SK-N-MC (cell line): ENCODE measurements at regions not wholly inside any gene's neighbourhood (a gene's known extent, or its start where the extent isn't known, plus 50 kb on each side); places are given as distances from the start of the nearest gene placed in this dataset.

Source experiments
- DNase-seq: peaks from one replicate; pipeline ENCODE4 v3.0.0-alpha.2; 2011; ENCODE audit warnings: low read depth, low spot score
- H3K27ac ChIP-seq: fragments of 200-600 bp; sonication (generic); 2 replicates; pipeline ENCODE4 v1.5.1; 2016; ENCODE audit warnings: mixed run types
- H3K36me3 ChIP-seq: fragments of 200-600 bp; sonication (generic); 2 replicates; pipeline ENCODE4 v1.6.1; 2017; ENCODE audit warnings: antibody characterized with exemption, low read length, mixed read lengths; ENCODE audit not compliant: insufficient read depth
- H3K4me3 ChIP-seq: fragments of 200-600 bp; sonication (generic); 2 replicates; pipeline ENCODE4 v1.5.1; 2016
- H3K9ac ChIP-seq: fragments of 200-600 bp; sonication (generic); 2 replicates; pipeline ENCODE4 v1.8.0; 2017; ENCODE audit warnings: mixed run types, mixed read lengths; ENCODE audit not compliant: insufficient read length
- H3K9me3 ChIP-seq: fragments of 200-600 bp; sonication (generic); 2 replicates; pipeline ENCODE4 v1.6.1; 2017; ENCODE audit warnings: low read depth, mild to moderate bottlenecking, antibody characterized with exemption, low read length, moderate library complexity, mixed read lengths
- EZH2 ChIP-seq: fragments of 200-600 bp; sonication (generic); IDR thresholded peaks from one replicate; pipeline ENCODE4 v1.6.1; 2017; ENCODE audit warnings: antibody characterized with exemption
- FOXP2 ChIP-seq: optimal IDR thresholded peaks from 2 replicates; pipeline ENCODE3; 2011; ENCODE audit warnings: mild to moderate bottlenecking, moderate library complexity; ENCODE audit not compliant: insufficient read depth; ENCODE audit errors: extremely low read length, control extremely low read depth
- POLR2AphosphoS5 ChIP-seq: IDR thresholded peaks from 2 replicates; pipeline ENCODE4 v1.6.1; 2012; ENCODE audit warnings: mild to moderate bottlenecking, low read depth, low read length, borderline replicate concordance

DNA sequence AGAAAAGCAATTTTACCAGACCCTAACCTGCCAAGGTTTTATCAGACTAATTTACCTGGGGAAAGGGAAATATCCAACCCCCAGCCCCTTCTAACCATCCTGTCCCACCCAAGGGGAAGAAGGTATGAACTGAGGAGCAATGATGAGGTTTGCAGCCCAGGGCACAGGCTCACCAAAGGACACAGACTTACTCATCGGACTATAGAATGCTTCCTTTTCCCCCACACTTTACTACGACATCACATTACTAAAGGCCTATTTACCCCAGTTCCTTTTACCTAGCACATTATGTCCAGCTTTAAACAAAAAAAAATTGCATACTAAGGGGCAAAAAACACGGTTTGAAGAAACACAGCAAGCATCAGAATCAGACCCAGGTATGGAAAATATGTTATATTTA is 94.1 kb upstream of the FST start:
- Histone ChIP-seq H3K36me3 (no peaks in the 10 kb centered on the region), H3K9ac (no peak overlapping the region)

DNA sequence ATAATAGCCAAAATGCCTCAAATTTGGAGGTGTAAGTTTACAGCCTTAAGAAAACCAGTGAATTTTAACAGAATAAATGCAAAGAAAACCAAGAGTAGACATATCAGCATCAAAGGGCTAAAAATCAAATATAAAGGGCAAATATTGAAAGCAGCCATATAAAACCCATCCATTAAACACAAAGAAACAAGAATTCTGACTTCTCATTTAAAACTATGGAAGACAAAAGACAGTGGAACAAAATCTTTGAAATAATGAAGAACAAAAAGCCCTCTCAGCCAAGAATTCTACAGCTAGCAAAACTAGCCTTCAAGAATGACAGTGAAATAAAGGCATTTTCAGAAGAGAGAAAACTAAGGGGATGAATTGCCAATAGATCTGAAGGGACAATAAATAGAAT is 91.3 kb upstream of the FST start:
- H3K4me3 ChIP-seq, result no peak overlapping the region

More for the DNA sequence above, 94.1 kb upstream of the FST start:
- Histone ChIP-seq H3K9me3 (peaks cover 6% of the 10 kb centered on the region; the same call in 1 of the 2 replicates), H3K27ac (no peak overlapping the region), H3K4me3 (no peak overlapping the region)
- DNase-seq, result no peak
- TF ChIP-seq EZH2, result no peak

DNA sequence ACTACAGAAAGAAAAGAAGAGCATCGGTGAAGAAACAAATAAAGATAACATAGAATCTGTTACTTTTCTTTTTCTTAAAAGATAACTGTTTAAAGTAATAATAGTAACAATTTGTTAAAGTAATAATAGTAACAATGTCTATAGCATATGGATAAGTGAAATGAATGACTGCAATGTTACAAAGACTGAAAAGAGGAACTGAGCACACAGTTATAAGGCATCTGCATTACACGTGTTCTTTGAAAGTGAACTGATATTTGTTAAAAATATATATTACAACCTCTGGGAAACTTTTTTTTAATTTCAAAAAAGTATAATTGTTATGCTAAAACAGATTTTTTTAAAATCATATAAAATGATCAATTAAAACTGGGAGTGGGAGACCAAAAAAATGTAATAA is 88.4 kb upstream of the FST start:
- TF ChIP-seq POLR2AphosphoS5 (no peak), FOXP2 (no peak), EZH2 (no peak)
- Histone ChIP-seq H3K9ac (no peak overlapping the region), H3K36me3 (no peaks in the 10 kb centered on the region), H3K27ac (no peak overlapping the region), H3K4me3 (no peak overlapping the region), H3K9me3 (peaks cover 6% of the 10 kb centered on the region; the same call in 1 of the 2 replicates)
- no peak for DNase-seq

More for the DNA sequence above, 91.3 kb upstream of the FST start:
- H3K27ac ChIP-seq, result no peak overlapping the region
- H3K9ac ChIP-seq, result no peak overlapping the region
- TF ChIP-seq EZH2 (no peak), FOXP2 (no peak), POLR2AphosphoS5 (no peak)
- no peaks in the 10 kb centered on the region for H3K36me3 ChIP-seq
- H3K9me3 ChIP-seq, result peaks cover 6% of the 10 kb centered on the region; the same call in 1 of the 2 replicates
- DNase-seq, result no peak

DNA sequence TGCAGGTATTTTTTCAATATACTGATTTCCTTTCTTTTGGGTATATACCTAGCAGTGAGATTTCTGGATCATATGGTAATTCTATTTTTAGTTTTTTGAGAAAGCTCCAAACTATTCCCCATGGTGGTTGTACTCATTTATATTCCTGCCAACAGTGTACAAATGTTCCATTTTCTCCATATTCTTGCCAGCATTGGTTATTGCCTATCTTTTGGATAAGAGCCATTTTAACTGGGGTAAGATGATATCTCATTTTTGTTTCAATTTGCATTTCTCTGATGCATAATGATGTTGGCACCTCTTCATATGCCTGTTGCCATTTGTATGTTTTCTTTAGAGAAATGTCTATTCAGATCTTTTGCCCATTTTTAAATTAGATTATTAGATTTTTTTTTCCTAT is 85.6 kb upstream of the FST start:
- Histone ChIP-seq H3K36me3 (no peaks in the 10 kb centered on the region), H3K9me3 (no peaks in the 10 kb centered on the region), H3K27ac (no peak overlapping the region), H3K9ac (no peak overlapping the region), H3K4me3 (no peak overlapping the region)
- TF ChIP-seq POLR2AphosphoS5 (no peak), EZH2 (no peak)
- DNase-seq, result no peak

DNA sequence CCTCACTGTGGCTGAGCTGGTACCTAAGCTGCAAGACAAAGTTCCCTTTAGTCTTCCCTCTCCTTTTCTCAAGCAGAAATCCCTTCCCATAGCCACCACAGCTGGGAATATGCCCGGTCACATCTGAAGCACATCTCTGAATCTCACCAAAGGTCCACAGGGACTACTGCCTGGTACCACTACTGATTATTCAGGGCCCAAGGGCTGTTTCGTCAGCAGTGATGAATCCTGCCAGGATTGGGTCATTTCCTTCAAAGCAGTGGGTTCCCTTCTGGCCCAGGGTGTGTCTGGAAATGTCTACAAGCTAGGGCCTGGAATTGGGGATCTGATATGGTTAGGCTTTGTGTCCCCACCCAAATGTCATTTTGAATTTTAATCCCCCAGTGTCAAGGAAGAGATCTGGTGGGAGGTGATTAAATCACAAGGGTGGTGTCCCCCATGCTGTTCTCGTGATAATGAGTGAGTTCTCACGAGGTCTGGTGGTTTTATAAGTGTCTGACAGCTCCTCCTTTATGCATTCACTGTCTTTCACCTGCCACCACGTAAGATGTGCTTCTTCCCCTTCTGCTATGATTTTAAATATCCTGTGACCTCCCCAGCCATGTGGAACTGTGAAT is 83.2 kb upstream of the FST start:
- DNase-seq, result no peak
- H3K9ac ChIP-seq, result no peak overlapping the region
- H3K27ac ChIP-seq, result no peak overlapping the region
- H3K36me3 ChIP-seq, result no peaks in the 10 kb centered on the region
- TF ChIP-seq FOXP2 (no peak), EZH2 (no peak), POLR2AphosphoS5 (no peak)
- H3K9me3 ChIP-seq, result no peaks in the 10 kb centered on the region
- no peak overlapping the region for H3K4me3 ChIP-seq

DNA sequence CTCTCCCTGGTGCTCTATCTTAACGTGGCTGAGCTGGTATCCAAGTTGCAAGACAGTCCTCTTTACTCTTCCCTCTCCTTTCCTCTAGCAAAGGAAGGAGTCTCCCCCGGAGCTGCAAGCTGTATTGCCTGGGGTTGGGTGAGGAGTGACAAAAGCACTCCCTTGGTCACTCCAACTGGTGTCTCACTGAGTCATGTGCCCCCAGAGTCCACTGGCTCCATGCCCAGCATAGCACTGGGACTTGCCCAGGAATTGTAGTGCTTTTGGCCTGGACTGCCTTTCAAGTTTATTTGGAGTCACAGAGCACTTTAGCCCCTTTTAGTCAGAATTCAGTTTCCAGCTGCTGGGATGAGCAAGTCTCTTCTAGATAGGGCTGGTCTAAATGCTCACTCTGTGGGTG is 82.6 kb upstream of the FST start:
- Histone ChIP-seq H3K4me3 (no peak overlapping the region), H3K27ac (no peak overlapping the region), H3K9ac (no peak overlapping the region), H3K36me3 (no peaks in the 10 kb centered on the region), H3K9me3 (no peaks in the 10 kb centered on the region)
- no peak for TF ChIP-seq EZH2
- no peak for TF ChIP-seq FOXP2
- no peak for TF ChIP-seq POLR2AphosphoS5
- no peak for DNase-seq

DNA sequence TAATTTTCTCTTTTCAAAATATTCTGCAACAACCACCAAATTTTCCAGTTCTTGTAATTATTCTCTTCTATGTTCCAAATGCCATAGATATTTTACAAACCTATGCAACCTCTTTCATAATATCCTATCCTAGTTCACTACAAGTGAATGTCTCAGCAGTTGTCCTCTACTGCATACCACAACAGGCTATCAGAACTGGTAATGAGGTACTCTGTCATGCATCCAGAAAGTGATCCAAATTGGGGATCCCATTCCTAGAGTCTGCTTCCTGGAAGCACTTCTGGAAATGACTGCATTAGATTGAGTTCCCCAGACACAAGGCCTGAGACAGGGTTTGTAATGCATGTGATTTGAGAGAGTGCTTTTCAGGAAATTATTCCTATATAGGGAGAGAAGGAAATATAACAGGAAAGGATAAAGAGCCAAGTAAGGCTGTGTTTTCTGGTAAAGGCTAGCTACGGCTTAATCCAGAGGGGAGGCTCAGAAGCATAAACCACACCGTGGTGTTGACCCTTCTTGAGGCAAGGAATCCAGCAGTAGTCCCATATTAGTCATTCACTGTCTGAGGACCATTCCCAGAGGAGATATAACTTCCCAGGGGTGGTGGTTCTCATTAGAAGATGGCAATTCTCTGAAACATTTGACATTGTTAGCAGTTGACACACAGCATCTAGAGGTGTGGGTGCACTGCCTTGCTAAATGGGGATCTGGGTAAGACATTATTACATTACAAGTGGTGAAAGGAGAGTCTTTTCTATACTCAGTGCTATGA is 80.3 kb upstream of the FST start:
- TF ChIP-seq POLR2AphosphoS5 (no peak), EZH2 (no peak), FOXP2 (no peak)
- no peak for DNase-seq
- Histone ChIP-seq H3K36me3 (no peaks in the 10 kb centered on the region), H3K27ac (no peak overlapping the region), H3K9me3 (no peaks in the 10 kb centered on the region), H3K4me3 (no peak overlapping the region), H3K9ac (no peak overlapping the region)

DNA sequence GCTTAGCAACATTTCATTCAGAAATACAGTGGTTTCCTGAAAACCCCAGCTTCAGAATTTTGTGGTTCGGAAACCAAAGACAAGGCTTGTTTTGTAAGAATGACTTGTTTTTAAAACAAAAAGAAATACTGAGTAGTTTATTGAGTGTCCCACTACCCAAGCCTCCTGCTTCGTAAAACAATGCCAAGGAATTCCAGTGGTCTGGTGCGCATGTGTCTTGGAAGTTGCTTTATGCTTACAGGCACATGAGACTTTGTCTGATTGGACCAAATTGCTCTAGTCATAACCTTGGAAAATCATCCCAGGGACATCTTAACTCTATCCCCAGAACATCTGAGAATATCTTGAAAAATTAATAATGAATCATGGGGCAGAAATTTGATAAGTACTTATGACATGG is 77.1 kb upstream of the FST start:
- DNase-seq, result no peak
- H3K9me3 ChIP-seq, result no peaks in the 10 kb centered on the region
- H3K9ac ChIP-seq, result no peak overlapping the region
- H3K27ac ChIP-seq, result no peak overlapping the region
- no peaks in the 10 kb centered on the region for H3K36me3 ChIP-seq
- no peak overlapping the region for H3K4me3 ChIP-seq
- TF ChIP-seq EZH2 (no peak), FOXP2 (no peak), POLR2AphosphoS5 (no peak)

DNA sequence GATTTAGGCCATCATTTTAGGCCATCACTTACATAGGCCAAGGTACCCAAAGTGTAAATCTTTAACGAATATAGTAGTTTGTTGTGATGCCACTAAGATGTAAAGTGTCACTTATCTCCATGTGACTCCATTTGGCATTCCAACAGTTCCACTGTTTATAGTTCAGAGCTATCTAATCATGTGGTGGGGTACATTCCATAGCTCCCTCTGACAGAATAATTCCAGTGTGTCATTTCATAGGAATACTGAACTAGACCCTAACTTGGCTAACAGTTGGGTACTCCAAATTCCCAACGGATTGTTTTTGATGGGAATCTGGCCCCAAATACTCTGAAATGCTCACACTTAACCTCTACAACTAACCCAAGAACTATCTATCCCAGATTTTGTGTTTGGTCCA is 76.7 kb upstream of the FST start:
- H3K27ac ChIP-seq, result no peak overlapping the region
- TF ChIP-seq EZH2, result no peak
- no peak for TF ChIP-seq FOXP2
- no peak for TF ChIP-seq POLR2AphosphoS5
- no peak overlapping the region for H3K9ac ChIP-seq
- no peak for DNase-seq
- H3K36me3 ChIP-seq, result no peaks in the 10 kb centered on the region
- H3K9me3 ChIP-seq, result no peaks in the 10 kb centered on the region
- no peak overlapping the region for H3K4me3 ChIP-seq
